Fibroblast of villous mesenchyme (primary cell): ENCODE measurements at regions not wholly inside any gene's neighbourhood (a gene's known extent, or its start where the extent isn't known, plus 50 kb on each side); places are given as distances from the start of the nearest gene placed in this dataset.
A peak's percentile ranks its signal among the peaks of the same experiment; 100 is the strongest.

ENCODE experiments used
- DNase-seq: peaks from one replicate; pipeline ENCODE4 v3.0.0-alpha.2; 2010; ENCODE audit warnings: low read depth
- H3K4me3 ChIP-seq: 2 replicates; pipeline ENCODE4 v1.5.1; 2011; ENCODE audit warnings: low read depth, mild to moderate bottlenecking, low read length
- CTCF ChIP-seq: IDR thresholded peaks from 2 replicates; pipeline ENCODE4 v1.5.1; 2012; ENCODE audit warnings: low read depth, mild to moderate bottlenecking, low read length; ENCODE audit not compliant: insufficient read depth

GRCh38 chr9:3136686-3137346, 292.9 kb upstream of the PUM3 start:
- no peak overlapping the region for H3K4me3 ChIP-seq
- no peak for TF ChIP-seq CTCF
- DNase-seq, result peak; percentile 21

- TF ChIP-seq CTCF, result no peak
- no peak for DNase-seq
- no peak overlapping the region for H3K4me3 ChIP-seq
Observed at GRCh38 chr9:3136230-3136629, 292.3 kb upstream of the PUM3 start.

GRCh38 chr9:3127564-3127963, 283.7 kb upstream of the PUM3 start:
- DNase-seq, result no peak
- H3K4me3 ChIP-seq, result no peak overlapping the region
- TF ChIP-seq CTCF, result no peak

- no peak for DNase-seq
- TF ChIP-seq CTCF, result no peak
- H3K4me3 ChIP-seq, result no peak overlapping the region
Observed at GRCh38 chr9:3125602-3126405, 281.9 kb upstream of the PUM3 start.

- TF ChIP-seq CTCF, result no peak
- no peak for DNase-seq
Observed at GRCh38 chr9:3124001-3124400, 280.1 kb upstream of the PUM3 start.

GRCh38 chr9:3118081-3118480, 274.2 kb upstream of the PUM3 start:
- H3K4me3 ChIP-seq, result no peak overlapping the region
- DNase-seq, result no peak
- TF ChIP-seq CTCF, result no peak

More at GRCh38 chr9:3124001-3124400, 280.1 kb upstream of the PUM3 start:
- H3K4me3 ChIP-seq, result no peak overlapping the region

GRCh38 chr9:3099646-3100045, 255.8 kb upstream of the PUM3 start:
- TF ChIP-seq CTCF, result no peak
- no peak for DNase-seq
- no peak overlapping the region for H3K4me3 ChIP-seq
